ENCODE measurements at regions not wholly inside any gene's neighbourhood (a gene's known extent, or its start where the extent isn't known, plus 50 kb on each side); places are given as distances from the start of the nearest gene placed in this dataset.

- H3K23ac ChIP-seq (ENCODE audit: low read length in 2 of 2) = no peak overlapping the region
- H2BK5ac ChIP-seq (ENCODE audit: low read depth, low read length, poor library complexity, severe bottlenecking) = no peak overlapping the region
- no peak overlapping the region for H2BK15ac ChIP-seq (ENCODE audit: low read depth, poor library complexity, severe bottlenecking)
- H2BK12ac ChIP-seq (ENCODE audit: low read length in 2 of 2) = no peak overlapping the region
- no peak overlapping the region for H4K91ac ChIP-seq (ENCODE audit: low read length)
- H2AFZ ChIP-seq (ENCODE audit: low read depth, low read length) = no peak overlapping the region
- H3K18ac ChIP-seq (ENCODE audit: low read depth in 1 of 2, low read length in 2 of 2) = no peak overlapping the region
- H3K4me1 ChIP-seq (ENCODE audit: control insufficient read depth, insufficient read depth, low read depth, low read length) = peaks cover 4% of the 10 kb centered on the region
- no peak overlapping the region for H3K4ac ChIP-seq (ENCODE audit: low read depth in 1 of 2, low read length in 2 of 2)
- H3K4me3 ChIP-seq (ENCODE audit: insufficient read depth in 1 of 2, low read depth in 1 of 2, low read length in 2 of 2) = no peak overlapping the region
- WGBS = 88% methylated on average over 22 of the region's 23 CpGs
- H3K14ac ChIP-seq (ENCODE audit: low read length in 2 of 2) = no peak overlapping the region
- H3K4me2 ChIP-seq (ENCODE audit: low read length, poor library complexity, severe bottlenecking) = no peak overlapping the region
- H3K27me3 ChIP-seq (ENCODE audit: control insufficient read depth in 1 of 2, insufficient read depth in 1 of 2, low read length in 2 of 2) = peaks cover 0 to 3% of the 10 kb centered on the region in 2 experiments
- no peaks in the 10 kb centered on the region for H3K79me1 ChIP-seq (replicated peaks; ENCODE audit: low read length, poor library complexity, severe bottlenecking)
- H3K27ac ChIP-seq (ENCODE audit: low read length, poor library complexity, severe bottlenecking) = no peak overlapping the region
- no peak overlapping the region for H4K8ac ChIP-seq (ENCODE audit: low read length)
- no peak overlapping the region for H2AK5ac ChIP-seq (ENCODE audit: low read length, severe bottlenecking)
- H3K9me3 ChIP-seq (ENCODE audit: control insufficient read depth, low read length) = no peaks in the 10 kb centered on the region
- H3K36me3 ChIP-seq (ENCODE audit: control insufficient read depth in 1 of 2, insufficient read depth in 2 of 2, low read depth in 1 of 2, low read length in 2 of 2) = no peaks in the 10 kb centered on the region
- no peak for DNase-seq
- H3K9ac ChIP-seq (ENCODE audit: low read length) = no peak overlapping the region
- no peak overlapping the region for H2BK120ac ChIP-seq (ENCODE audit: low read depth, low read length)
These were observed 193.7 kb upstream of the ID2 start for GRCh38 chr2:8488001-8488738.

GRCh38 chr2:8489221-8489620, 192.6 kb upstream of the ID2 start:
- H3K4ac ChIP-seq (ENCODE audit: low read depth in 1 of 2, low read length in 2 of 2) = no peak overlapping the region
- no peak overlapping the region for H2BK120ac ChIP-seq (ENCODE audit: low read depth, low read length)
- no peak overlapping the region for H3K23ac ChIP-seq (ENCODE audit: low read length in 2 of 2)
- H3K18ac ChIP-seq (ENCODE audit: low read depth in 1 of 2, low read length in 2 of 2) = no peak overlapping the region
- H3K79me1 ChIP-seq (replicated peaks; ENCODE audit: low read length, poor library complexity, severe bottlenecking) = no peaks in the 10 kb centered on the region
- peaks cover 0 to 3% of the 10 kb centered on the region in 2 experiments for H3K27me3 ChIP-seq (ENCODE audit: control insufficient read depth in 1 of 2, insufficient read depth in 1 of 2, low read length in 2 of 2)
- peaks cover 12% of the 10 kb centered on the region for H3K4me1 ChIP-seq (ENCODE audit: control insufficient read depth, insufficient read depth, low read depth, low read length)
- no peak overlapping the region for H3K4me2 ChIP-seq (ENCODE audit: low read length, poor library complexity, severe bottlenecking)
- H3K14ac ChIP-seq (ENCODE audit: low read length in 2 of 2) = no peak overlapping the region
- DNase-seq = no peak
- no peak overlapping the region for H3K27ac ChIP-seq (ENCODE audit: low read length, poor library complexity, severe bottlenecking)
- H3K9ac ChIP-seq (ENCODE audit: low read length) = no peak overlapping the region
- 96% methylated on average over 7 of the region's 7 CpGs for WGBS
- no peaks in the 10 kb centered on the region for H3K9me3 ChIP-seq (ENCODE audit: control insufficient read depth, low read length)
- no peak overlapping the region for H2AK5ac ChIP-seq (ENCODE audit: low read length, severe bottlenecking)
- no peak overlapping the region for H3K4me3 ChIP-seq (ENCODE audit: insufficient read depth in 1 of 2, low read depth in 1 of 2, low read length in 2 of 2)
- H2BK5ac ChIP-seq (ENCODE audit: low read depth, low read length, poor library complexity, severe bottlenecking) = no peak overlapping the region
- no peak overlapping the region for H4K8ac ChIP-seq (ENCODE audit: low read length)
- peak overlapping the region; percentile 62 for H4K91ac ChIP-seq (ENCODE audit: low read length)
- no peak overlapping the region for H2BK12ac ChIP-seq (ENCODE audit: low read length in 2 of 2)
- H2AFZ ChIP-seq (ENCODE audit: low read depth, low read length) = no peak overlapping the region
- H2BK15ac ChIP-seq (ENCODE audit: low read depth, poor library complexity, severe bottlenecking) = no peak overlapping the region
- H3K36me3 ChIP-seq (ENCODE audit: control insufficient read depth in 1 of 2, insufficient read depth in 2 of 2, low read depth in 1 of 2, low read length in 2 of 2) = no peaks in the 10 kb centered on the region

GRCh38 chr2:8489751-8490150, 192.1 kb upstream of the ID2 start:
- no peak overlapping the region for H2BK12ac ChIP-seq (ENCODE audit: low read length in 2 of 2)
- H2AFZ ChIP-seq (ENCODE audit: low read depth, low read length) = no peak overlapping the region
- no peaks in the 10 kb centered on the region for H3K9me3 ChIP-seq (ENCODE audit: control insufficient read depth, low read length)
- no peak overlapping the region for H3K14ac ChIP-seq (ENCODE audit: low read length in 2 of 2)
- H2BK120ac ChIP-seq (ENCODE audit: low read depth, low read length) = no peak overlapping the region
- H3K27ac ChIP-seq (ENCODE audit: low read length, poor library complexity, severe bottlenecking) = no peak overlapping the region
- H4K8ac ChIP-seq (ENCODE audit: low read length) = no peak overlapping the region
- H3K4ac ChIP-seq (ENCODE audit: low read depth in 1 of 2, low read length in 2 of 2) = no peak overlapping the region
- no peak overlapping the region for H3K18ac ChIP-seq (ENCODE audit: low read depth in 1 of 2, low read length in 2 of 2)
- H3K27me3 ChIP-seq (ENCODE audit: control insufficient read depth in 1 of 2, insufficient read depth in 1 of 2, low read length in 2 of 2) = peaks cover 2 to 3% of the 10 kb centered on the region in 2 experiments
- no peak overlapping the region for H2AK5ac ChIP-seq (ENCODE audit: low read length, severe bottlenecking)
- H3K9ac ChIP-seq (ENCODE audit: low read length) = no peak overlapping the region
- H3K79me1 ChIP-seq (replicated peaks; ENCODE audit: low read length, poor library complexity, severe bottlenecking) = no peaks in the 10 kb centered on the region
- H3K4me3 ChIP-seq (ENCODE audit: insufficient read depth in 1 of 2, low read depth in 1 of 2, low read length in 2 of 2) = no peak overlapping the region
- H3K4me2 ChIP-seq (ENCODE audit: low read length, poor library complexity, severe bottlenecking) = no peak overlapping the region
- H4K91ac ChIP-seq (ENCODE audit: low read length) = no peak overlapping the region
- H2BK15ac ChIP-seq (ENCODE audit: low read depth, poor library complexity, severe bottlenecking) = no peak overlapping the region
- H3K23ac ChIP-seq (ENCODE audit: low read length in 2 of 2) = peak overlapping the region in 1 of 2 experiments; percentile 31
- H3K36me3 ChIP-seq (ENCODE audit: control insufficient read depth in 1 of 2, insufficient read depth in 2 of 2, low read depth in 1 of 2, low read length in 2 of 2) = no peaks in the 10 kb centered on the region
- no peak for DNase-seq
- H3K4me1 ChIP-seq (ENCODE audit: control insufficient read depth, insufficient read depth, low read depth, low read length) = peaks cover 17% of the 10 kb centered on the region
- no peak overlapping the region for H2BK5ac ChIP-seq (ENCODE audit: low read depth, low read length, poor library complexity, severe bottlenecking)
- 96% methylated on average over 8 of the region's 8 CpGs for WGBS

GRCh38 chr2:8490166-8490721, 191.6 kb upstream of the ID2 start:
- H2AK5ac ChIP-seq (ENCODE audit: low read length, severe bottlenecking) = no peak overlapping the region
- H2BK120ac ChIP-seq (ENCODE audit: low read depth, low read length) = no peak overlapping the region
- no peaks in the 10 kb centered on the region for H3K36me3 ChIP-seq (ENCODE audit: control insufficient read depth in 1 of 2, insufficient read depth in 2 of 2, low read depth in 1 of 2, low read length in 2 of 2)
- H3K23ac ChIP-seq (ENCODE audit: low read length in 2 of 2) = no peak overlapping the region
- H3K9ac ChIP-seq (ENCODE audit: low read length) = no peak overlapping the region
- H3K79me1 ChIP-seq (replicated peaks; ENCODE audit: low read length, poor library complexity, severe bottlenecking) = no peaks in the 10 kb centered on the region
- no peak overlapping the region for H3K18ac ChIP-seq (ENCODE audit: low read depth in 1 of 2, low read length in 2 of 2)
- H3K27ac ChIP-seq (ENCODE audit: low read length, poor library complexity, severe bottlenecking) = no peak overlapping the region
- H3K4me1 ChIP-seq (ENCODE audit: control insufficient read depth, insufficient read depth, low read depth, low read length) = peaks cover 22% of the 10 kb centered on the region
- no peak overlapping the region for H4K91ac ChIP-seq (ENCODE audit: low read length)
- WGBS = 98% methylated on average over 2 of the region's 2 CpGs
- no peak overlapping the region for H3K14ac ChIP-seq (ENCODE audit: low read length in 2 of 2)
- no peak overlapping the region for H2BK15ac ChIP-seq (ENCODE audit: low read depth, poor library complexity, severe bottlenecking)
- no peak overlapping the region for H3K4ac ChIP-seq (ENCODE audit: low read depth in 1 of 2, low read length in 2 of 2)
- no peak overlapping the region for H2AFZ ChIP-seq (ENCODE audit: low read depth, low read length)
- no peak overlapping the region for H3K4me2 ChIP-seq (ENCODE audit: low read length, poor library complexity, severe bottlenecking)
- peaks cover 3 to 6% of the 10 kb centered on the region in 2 experiments for H3K27me3 ChIP-seq (ENCODE audit: control insufficient read depth in 1 of 2, insufficient read depth in 1 of 2, low read length in 2 of 2)
- H3K9me3 ChIP-seq (ENCODE audit: control insufficient read depth, low read length) = no peaks in the 10 kb centered on the region
- H2BK5ac ChIP-seq (ENCODE audit: low read depth, low read length, poor library complexity, severe bottlenecking) = no peak overlapping the region
- H4K8ac ChIP-seq (ENCODE audit: low read length) = no peak overlapping the region
- no peak overlapping the region for H2BK12ac ChIP-seq (ENCODE audit: low read length in 2 of 2)
- no peak overlapping the region for H3K4me3 ChIP-seq (ENCODE audit: insufficient read depth in 1 of 2, low read depth in 1 of 2, low read length in 2 of 2)
- DNase-seq = no peak

Measured in mesenchymal stem cell (in vitro differentiated cells and primary cell).